GM18505 (cell line): ENCODE measurements at regions not wholly inside any gene's neighbourhood (a gene's known extent, or its start where the extent isn't known, plus 50 kb on each side); places are given as distances from the start of the nearest gene placed in this dataset.
"Not testable (repeated sequence)": the region's sequence is repeated elsewhere in the genome, so short reads cannot be mapped to it uniquely, and the experiment has no call there.

Source experiments
- ATAC-seq: cut with Tn5 transposase; IDR thresholded peaks from one replicate; pipeline ENCODE4 v1.9.1; 2021; ENCODE audit not compliant: unreplicated experiment
- POLR2A ChIP-seq: IDR thresholded peaks from 4 replicates; pipeline ENCODE4 v1.6.1; 2011; ENCODE audit warnings: borderline replicate concordance; ENCODE audit not compliant: insufficient read depth, insufficient read length; ENCODE audit errors: extremely low read depth

DNA sequence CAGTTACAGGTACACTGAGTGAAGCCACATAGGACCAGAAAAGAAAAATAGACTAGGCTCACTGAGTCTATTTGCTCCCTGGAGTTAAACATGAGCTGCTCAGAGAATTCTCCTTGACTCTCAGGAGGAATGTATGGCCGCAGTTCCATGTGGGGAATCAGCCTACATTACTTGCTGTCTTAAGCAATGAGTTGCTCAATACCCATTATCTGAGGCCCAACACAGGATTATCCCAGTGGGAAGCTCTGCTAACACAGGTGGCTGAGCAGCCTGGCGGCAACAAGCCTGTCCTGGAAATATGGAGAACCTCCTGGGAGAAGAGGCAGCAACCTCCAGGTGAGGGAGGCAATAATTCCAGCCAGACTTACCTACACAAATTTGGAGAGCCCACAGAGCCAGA is 177.5 kb upstream of the NREP start:
- TF ChIP-seq POLR2A: no peak
- ATAC-seq: no peak

DNA sequence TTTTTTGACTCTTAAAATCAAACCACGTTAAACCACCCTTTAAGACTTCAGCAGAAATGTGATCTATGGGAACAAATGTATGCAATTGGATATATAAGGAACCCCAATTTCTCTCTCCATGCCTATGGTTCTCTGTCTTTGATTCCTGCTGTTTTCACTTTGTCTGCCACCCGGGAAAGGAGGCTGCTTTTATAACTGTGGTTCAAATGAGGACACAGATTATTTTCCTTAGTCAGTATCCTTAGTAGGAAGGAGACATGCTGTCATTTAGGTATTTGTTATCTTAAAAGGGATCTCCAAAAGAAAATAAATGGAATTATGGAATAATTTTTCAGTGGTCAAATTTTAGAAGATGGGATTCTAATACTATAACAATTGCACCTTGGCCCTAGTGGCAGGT is 176.1 kb upstream of the NREP start:
- no peak for TF ChIP-seq POLR2A
- no peak for ATAC-seq

DNA sequence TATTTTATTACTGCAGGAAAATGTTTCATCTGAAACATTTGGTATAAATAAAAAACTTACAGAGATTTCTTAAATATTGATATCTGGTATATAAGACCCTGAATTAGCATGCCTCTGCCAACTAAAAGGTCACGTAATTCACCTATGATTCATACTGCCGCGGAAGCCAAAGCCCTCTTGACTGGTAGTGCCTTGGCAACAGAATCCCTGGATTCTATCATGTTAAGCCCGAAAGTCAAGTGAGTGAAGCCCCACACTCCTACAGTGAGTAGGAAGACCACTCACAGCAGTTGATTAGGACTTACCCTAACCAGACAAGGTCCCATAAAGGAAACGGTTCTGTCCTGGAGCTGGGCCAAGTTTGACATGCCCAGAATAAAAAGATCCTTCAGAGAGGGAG is 175.6 kb upstream of the NREP start:
- no peak for ATAC-seq

DNA sequence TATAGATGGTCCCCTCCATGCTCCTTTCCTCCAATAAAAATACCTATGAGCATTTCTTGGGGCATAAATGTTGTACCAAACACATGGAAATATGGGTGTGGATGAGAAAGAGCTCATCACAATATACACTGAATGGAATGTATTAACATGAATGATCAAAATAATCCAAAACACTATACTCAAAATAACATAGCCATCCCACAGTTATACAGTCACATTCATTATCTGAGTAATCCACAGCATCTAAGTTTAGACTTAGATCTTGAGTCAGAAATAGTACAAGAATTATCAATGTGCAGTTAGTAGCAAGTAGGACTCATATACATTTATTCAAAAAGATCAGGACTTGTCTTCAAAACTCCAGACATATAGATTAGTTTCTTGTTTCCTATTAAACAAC is 175.2 kb upstream of the NREP start:
- no peak for ATAC-seq
- TF ChIP-seq POLR2A: no peak

More for the DNA sequence above, 175.6 kb upstream of the NREP start:
- TF ChIP-seq POLR2A: no peak

DNA sequence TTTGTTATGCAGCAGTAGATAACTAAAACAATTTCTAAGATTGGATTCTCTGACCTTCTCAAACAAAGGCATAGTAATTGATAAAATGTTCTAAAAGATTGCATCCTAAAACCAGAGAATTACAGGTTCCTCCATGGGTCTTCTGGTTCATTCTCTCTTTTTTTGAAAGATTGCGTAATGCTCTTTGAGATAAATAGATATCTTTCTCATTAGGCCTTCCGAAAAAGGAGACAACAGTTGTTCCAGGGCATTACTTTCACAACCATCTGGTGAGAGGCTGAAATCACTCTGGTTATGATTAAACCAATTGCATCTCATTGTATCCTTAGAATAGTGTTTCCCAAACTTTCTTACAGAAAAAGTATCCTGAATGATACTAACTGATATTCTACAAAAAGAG is 174.7 kb upstream of the NREP start:
- no peak for ATAC-seq
- no peak for TF ChIP-seq POLR2A

DNA sequence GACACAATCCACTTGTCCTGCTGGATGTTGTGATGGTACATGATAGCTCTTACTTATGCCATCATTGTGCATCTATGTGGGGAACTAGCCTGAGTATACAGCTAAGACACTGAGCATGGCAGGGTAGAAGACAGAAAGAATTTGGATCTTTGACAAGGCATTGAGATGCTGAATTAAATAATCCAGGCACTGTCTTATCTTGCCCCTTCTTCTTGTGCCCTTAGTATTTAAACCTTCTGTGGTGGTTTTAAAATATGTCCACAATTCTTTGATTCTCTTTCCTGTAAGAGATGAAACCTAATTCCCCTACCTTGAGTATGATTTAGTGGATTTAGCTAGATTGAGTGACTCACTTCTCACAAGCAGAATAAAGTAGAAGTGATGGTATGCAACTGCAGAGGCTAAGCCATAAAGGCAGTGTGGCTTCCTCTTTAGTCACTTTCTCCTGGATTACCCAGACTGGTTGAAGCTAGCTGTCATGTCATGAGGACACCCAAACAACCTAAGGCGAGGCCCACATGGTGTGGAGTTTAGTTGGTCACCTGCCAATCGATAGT is 174.0 kb upstream of the NREP start:
- no peak for ATAC-seq
- TF ChIP-seq POLR2A: no peak

DNA sequence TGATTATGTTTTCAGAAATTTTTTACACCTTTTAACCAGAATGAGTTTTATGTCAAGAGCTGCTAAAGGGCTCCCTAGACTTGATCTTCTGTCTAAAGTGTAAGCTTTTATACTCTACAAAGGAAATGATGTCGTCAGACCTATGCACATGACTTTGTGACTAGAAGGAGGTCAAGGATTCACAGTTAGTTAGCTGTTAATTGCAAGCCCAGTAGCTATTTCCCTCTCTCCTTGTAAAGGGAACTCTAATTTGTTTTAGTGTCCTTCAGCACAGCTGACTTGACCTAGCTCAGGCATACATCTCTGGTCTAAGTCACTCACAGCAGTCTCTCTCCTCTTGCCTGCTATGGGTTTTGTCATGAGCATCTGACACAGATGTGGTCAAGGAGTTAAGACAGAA is 173.5 kb upstream of the NREP start:
- no peak for ATAC-seq
- no peak for TF ChIP-seq POLR2A

DNA sequence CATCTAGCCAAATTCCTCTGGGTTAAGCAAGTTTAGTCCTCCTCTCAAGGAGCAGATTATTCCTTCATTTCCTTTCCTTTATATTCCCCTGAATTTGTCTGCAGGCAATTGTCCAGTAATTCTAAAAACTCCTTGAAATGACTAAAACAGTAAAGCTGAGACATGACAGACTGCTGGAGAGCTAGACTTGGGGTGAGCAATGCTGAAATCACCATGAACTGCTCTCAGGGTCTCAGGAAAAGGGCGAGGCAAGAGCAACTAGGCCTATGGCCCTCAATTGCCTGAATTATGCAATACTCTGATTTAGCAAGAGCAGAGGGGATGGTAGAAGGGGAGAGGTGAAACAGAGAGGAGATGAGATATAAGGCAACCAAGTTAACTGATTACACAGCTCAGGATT is 172.9 kb upstream of the NREP start:
- TF ChIP-seq POLR2A: no peak
- ATAC-seq: no peak

DNA sequence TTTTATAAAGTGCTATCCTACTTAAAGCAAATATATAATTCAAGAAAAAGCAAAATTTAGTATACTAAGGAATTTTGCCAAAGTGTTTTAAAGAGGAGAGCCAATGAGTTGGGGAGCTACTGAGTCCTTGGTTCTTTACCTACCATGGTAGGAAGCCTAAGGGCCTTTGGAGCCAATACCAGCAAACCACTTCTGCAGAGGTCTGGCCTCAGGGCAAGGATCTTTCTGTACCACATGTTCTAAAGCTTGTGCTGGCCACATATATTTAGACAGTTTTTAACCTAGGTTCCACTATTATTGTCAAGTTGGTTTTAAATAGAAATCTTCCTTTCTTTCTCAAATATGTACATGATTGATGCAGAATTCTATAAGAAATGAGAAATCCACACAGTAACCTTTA is 172.3 kb upstream of the NREP start:
- no peak for ATAC-seq
- TF ChIP-seq POLR2A: no peak

DNA sequence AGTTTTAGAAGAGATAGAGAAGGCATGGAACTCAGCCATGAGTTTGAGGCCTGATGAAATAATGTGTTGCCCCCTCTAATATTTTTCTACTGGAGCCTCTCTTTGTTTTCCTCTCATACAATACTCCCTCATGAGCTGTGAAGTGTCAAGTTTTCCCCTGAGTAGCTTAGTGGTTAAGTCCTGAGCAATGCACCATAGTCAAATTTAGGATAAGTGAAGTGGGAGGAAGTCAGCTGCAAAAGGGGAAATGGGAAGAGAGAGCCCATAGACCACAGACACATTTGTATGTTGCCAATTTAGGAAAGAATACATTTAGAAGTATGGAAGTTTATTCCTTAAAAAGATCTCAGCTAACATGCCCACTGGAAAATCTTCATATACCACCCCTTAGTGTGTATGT is 171.5 kb upstream of the NREP start:
- TF ChIP-seq POLR2A: no peak
- ATAC-seq: no peak

DNA sequence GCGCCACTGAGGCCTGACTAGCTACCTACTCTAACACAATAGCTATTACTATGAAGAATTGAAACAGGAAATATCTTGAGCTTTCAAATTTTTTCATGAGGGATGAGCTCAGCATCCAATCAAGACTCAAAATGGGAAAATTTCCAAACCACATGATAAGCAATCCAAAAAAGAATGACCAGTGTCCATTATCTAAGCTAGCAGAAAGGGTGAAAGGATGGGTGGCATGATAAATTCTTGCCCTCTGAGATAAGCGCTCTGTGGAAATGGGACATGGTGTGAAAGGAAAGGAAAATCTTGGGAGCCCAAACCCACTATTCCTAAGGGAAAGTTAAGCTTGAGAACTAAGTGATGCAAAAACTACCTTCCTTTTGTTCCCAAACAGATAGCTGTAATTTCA is 170.2 kb upstream of the NREP start:
- ATAC-seq: no peak

DNA sequence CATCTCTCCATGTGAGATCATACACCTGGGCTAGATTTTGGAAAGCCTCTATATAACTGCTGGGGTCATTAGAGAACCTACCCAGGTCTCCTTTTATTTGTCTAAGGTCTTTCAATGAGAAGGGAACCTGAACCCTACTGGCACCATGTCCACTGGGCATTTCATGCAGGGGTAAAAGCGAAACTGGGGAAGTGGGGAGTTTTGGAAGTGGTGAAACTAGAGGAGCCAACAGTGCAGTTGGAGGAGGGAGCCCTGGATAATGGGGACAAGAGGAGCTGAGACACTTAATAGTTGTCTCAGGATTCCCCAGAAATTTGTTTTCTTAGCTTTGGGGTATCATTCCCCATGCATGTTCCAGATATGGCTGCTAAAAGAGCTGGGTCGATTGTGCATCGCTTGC is 169.0 kb upstream of the NREP start:
- no peak for TF ChIP-seq POLR2A
- ATAC-seq: no peak

More for the DNA sequence above, 170.2 kb upstream of the NREP start:
- TF ChIP-seq POLR2A: no peak

DNA sequence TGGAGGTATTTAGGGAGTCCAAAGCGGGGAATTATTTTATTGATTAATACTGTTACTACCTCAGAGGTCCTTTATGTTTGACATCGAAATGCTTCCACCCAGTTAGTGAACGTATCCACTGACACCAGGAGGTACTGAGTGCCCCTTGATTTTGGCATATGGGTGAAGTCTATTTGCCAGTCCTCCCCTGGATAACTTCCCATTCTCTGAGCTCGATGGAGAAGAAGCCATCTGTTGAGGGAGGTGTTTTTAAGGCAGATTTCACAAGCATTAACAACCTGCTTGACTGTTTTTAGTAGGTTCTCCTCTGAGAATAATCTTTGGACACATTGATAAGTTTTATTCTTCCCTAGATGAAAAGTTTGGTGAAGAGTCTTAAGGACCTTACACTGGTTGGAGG is 165.3 kb upstream of the NREP start:
- TF ChIP-seq POLR2A: no peak
- no peak for ATAC-seq

DNA sequence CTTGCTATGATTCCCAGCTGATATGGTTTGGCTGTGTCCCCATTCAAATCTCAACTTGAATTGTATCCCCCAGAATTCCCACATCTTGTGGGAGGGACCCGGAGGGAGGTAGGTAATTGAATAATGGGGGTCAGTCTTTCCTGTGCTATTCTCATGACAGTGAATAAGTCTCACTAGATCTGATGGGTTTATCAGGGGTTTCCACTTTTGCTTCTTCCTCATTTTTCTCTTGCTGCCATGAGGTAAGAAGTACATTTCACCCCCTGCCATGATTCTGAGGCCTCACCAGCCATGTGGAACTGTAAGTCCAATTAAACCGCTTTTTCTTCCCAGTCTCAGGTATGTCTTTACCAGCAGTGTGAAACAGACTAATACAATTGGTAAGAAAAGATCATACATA is 164.7 kb upstream of the NREP start:
- ATAC-seq: not testable (repeated sequence)

DNA sequence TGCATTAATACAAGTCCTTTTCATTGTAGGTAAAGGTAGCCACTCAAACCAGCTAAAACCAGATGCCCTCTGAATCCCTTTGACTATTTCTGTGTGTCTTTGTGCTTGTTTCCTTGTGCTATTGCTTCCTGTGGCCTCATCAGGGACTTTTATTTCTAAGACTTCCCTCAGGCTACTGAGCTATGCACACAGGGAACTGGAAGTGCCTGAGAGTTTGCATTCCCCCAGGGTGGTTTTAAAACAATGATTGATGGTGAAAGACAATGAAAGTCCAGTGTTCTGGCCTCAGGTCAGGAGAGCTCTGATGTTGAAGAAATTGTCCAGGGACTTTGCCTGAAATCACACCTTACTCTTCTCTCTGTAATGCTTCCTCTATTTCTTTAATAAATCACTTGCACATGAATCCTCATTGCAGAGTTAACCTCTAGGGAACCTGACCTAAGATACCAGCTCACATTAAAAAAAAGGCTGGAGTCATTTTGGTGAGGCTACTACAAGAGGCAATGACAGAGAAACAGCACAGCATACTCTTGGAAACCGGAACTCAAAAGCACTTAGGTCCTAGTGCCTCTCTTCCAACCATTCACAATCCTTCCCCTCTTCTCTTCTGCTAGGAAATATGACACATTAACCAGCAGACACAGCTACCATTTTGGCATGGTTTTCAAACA is 158.1 kb upstream of the NREP start:
- no peak for ATAC-seq
- no peak for TF ChIP-seq POLR2A
